ENCODE measurements at regions not wholly inside any gene's neighbourhood (a gene's known extent, or its start where the extent isn't known, plus 50 kb on each side); places are given as distances from the start of the nearest gene placed in this dataset.
"Not testable (repeated sequence)": the region's sequence is repeated elsewhere in the genome, so short reads cannot be mapped to it uniquely, and the experiment has no call there.

DNA sequence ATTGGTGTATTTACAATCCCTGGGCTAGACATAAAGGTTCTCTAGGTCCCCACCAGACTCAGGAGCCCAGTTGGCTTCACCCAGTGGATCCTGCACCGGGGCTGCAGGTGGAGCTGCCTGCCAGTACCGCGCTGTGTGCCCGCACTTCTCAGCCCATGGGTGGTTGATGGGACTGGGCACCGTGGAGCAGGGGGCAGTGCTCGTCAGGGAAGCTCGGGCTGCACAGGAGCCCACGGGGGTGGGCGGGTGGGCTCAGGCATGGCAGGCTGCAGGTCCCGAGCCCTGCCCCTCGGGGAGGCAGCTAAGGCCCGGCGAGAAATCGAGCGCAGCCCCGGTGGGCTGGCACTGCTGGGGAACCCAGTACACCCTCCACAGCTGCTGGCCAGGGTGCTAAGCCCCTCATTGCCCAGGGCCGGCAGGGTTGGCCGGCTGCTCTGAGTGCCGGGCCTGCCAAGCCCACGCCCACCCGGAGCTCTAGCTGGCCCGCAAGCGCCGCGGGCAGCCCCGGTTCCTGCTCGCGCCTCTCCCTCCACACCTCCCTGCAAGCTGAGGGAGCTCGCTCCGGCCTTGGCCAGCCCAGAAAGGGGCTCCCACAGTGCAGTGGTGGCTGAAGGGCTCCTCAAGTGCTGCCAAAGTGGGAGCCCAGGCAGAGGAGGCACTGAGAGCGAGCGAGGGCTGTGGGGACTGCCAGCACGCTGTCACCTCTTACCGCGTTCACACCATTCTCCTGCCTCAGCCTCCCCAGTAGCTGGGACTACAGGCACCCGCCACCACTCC lies 353.5 kb upstream of the HS6ST1 start:
- DNase-seq: not testable (repeated sequence)

DNA sequence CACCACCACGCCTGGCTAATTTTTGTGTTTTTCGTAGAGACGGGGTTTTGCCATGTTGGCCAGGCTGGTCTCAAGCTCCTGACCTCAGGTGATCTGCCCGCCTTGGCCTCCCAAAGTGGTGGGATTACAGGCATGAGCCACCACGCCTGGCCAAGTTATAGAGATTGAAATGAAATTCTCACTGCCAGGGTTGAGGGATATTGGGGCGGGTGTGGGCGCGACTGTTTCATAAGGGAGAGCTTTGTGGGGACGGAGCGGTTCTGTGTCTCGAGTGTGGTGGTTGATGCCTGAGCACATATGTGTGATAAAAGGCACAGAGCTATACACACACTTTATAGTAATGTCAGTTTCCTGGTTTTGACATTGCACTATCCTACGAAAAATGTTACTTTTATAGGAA lies 361.0 kb upstream of the HS6ST1 start:
- DNase-seq: not testable (repeated sequence)

DNA sequence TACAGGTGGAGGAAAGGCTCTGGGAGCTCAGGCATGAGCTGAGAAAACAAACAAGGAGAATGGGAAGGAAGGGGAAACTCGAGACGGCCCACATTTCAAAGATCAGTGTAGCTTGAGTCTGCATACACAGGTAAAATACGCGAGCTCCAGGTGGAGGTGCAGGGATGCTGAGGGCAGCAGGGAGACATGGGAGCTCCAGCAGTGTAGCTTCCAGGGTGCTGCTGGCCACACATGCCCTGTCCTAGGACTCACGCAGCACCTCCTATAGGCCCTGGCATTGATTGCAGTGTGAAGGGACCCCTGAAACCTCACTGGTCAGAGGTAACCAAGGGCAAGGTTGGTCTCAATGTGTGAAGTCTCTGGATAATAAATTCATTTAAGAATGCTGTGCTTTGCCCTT lies 362.8 kb upstream of the HS6ST1 start:
- no peak for DNase-seq

DNA sequence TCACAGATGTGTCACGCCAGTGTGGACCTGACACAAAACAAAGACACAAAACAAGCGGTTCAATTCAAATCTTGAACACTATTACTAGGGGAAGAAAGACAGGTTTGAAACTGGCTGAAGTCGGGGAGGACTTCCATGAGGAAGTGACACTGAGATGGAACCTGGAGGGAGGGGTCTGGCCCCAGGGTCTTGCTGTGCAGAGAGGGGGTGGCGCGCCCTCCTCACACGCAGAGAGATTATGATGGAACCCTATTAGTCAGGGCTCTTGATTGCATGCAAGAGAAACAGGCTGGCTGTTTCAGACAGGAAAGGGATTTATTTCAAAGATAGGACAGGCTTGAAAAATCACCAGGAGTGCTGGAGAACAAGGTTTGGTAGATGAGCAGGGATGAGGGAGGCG lies 363.6 kb upstream of the HS6ST1 start:
- no peak for DNase-seq

DNA sequence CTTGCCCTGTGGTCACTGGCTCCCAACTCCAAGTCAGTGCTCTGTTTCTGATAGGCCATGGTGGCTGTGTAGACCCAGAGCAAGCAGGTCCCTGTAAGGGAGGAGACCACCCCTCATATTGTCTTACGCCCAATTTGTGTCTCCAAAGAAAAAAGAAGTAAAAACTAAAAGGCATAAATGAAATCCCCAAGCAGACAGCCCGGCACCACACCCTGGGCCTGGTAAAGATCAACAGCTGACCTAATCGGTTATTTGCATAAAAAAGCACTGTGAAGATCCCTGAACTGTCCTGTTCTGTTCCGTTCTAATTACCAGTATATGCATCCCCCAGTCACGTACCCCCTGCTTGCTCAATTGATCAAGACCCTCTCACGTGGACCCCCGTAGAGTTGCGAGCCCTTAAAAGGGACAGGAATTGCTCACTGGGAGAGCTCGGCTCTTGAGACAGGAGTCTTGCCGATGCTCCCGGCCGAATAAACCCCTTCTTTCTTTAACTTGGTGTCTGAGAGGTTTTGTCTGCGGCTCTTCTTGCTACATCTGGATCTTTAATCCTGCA lies 364.1 kb upstream of the HS6ST1 start:
- no peak for DNase-seq

DNA sequence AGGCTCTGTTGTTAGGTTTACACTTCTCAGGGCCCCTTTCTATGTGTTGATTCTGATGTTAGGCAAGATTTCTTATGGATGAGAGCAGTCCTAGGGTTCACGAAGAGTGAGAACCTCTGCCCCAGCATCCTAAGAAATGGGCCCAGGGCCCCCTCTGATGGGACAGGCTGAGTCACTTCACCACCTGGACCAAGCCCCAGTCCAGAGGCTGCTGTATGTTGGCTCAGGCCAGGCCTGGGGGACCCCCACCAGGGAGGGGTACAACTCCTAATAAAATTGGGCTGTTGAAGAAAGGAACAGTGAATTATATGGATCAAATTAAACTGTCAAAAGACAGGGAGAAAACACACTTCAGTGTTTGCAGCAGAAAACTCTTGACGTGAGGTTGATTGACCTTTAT lies 365.9 kb upstream of the HS6ST1 start:
- no peak for DNase-seq

DNA sequence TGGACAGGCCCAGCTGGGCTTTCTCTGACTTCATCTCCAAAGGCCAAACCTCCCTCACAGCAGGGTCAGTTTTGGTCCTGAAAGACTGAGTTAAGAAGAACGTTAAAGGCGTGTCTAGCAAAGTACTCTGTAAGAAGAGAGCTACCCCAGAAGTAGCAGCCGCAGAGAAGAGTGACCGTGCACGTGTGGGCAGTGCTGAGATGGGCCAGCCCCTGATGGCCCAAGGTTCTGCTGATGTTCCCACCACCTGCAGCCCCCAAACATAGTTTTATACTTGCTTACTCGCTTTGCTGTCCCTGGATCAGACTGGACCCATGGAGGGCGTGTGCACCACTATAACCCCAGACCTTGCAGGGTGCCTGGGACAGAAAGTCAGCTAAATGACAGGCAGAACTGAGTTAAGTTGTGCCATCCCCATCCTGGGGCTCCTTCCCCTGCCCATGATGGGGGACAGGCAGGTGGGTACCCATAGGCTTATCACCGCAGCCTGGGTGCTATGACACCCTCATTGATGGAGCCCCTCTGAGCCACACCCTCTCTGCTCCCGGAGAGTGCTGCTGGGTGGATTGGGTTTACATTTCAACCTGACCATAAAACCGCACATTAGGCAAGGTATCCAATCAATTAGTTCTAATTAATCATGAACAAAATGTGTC lies 367.3 kb upstream of the HS6ST1 start:
- DNase-seq: no peak

DNA sequence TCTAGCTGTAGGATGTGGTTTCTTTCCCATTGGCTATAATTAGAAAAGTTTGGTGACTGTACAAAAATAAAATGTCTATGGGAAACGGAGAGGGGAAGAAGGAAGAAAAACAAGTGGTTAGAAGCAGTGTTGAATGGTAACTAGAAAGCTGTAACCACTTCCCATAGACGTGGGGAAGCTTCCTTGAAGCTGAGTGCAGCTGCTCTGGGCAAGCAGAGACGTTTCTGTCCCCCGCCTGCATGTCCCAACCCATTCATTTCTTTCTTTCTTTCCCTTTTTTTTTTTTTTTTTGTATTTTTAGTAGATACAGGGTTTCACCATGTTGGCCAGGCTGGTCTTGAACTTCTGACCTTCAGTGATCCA lies 367.8 kb upstream of the HS6ST1 start:
- DNase-seq: no peak

DNA sequence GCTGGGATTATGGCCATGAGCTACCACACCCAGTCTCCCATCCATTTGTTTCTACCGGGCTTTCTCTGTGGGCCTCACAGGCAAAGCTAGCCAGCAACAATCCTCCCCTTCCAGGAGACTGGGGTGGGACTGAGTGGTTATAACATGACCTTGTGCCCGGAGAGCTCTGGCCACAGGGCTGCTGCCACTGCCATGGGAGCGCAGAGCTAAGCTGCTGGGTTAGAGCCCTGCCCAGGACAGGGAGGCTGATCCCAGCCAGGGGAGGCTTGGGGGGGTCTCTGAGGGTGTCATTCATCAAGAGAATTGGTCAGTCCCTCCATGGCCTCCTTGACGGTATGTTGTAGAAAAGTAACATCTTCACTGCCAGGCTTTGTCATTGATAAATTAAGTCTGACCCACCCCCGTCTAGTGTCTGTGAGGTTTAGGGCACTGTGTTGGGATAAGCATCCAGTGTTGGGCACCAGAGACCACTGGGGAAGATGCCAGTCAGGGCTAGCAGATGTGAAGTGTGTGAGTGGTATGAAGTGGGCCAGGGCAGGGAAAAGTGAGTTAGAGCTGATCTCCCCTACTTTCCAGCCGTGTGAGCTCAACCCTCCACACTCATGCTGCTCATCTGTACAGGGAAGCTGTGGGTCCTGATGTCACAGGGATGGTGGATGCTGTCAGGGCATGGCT lies 368.4 kb upstream of the HS6ST1 start:
- no peak for DNase-seq

DNA sequence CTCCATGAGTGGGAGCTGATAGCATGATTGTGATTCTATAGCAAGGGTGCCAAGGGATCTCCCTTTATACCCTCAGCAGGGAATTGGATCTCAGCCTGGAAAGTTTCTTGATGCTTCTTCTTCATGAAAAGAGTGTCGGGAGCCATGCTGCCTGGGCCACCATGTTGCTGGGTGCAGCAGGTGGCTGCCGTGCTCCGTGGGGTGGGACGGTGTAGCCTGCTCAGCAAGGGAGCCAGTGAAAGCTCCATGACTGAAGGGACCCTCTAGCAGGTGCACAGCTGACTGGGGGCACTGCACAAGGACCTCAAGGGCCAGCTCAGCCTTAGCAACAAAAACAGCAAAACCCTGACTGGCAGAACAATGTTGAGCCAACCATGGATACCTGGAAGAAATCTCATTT lies 368.9 kb upstream of the HS6ST1 start:
- no peak for DNase-seq

DNA sequence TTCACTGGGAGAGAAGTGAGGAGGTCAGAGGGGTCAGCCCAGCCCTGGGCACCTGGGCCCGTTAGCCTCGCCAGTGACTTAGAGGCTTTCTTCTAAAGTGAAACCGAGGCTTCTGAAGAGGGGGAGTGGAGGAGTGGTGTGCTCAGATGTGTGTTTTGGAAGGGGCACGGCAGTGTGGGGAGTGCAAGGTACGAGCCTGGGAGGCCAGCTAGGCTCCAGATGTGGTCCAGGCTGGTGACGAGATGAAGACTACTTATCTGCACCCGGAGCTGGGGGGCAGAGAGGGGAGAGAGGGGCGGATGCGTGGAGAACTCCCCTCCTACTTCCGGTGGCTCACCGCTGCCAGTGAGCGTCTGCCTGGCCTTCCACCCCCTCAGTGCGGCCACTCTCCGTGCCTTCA lies 371.3 kb upstream of the HS6ST1 start:
- DNase-seq: no peak

DNA sequence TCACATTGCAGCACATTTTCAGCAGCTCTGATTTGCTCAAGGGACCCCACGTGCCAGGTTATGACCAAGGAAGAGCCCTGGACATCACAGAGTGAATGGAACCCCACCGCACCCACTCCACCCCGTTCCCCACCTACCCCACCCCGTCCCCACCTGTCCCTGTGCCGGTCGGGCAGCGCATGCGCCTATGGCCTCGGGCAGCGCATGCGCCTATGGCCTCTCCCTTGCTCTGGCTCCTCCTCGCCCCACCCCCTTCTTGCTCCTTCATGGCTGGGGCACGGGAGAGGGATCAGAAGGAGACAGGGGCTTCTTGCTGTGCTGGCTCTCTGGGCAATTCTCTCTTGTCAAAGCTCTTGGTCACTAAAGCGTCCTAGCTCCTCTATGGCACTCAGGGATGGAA lies 371.8 kb upstream of the HS6ST1 start:
- no peak for DNase-seq

DNA sequence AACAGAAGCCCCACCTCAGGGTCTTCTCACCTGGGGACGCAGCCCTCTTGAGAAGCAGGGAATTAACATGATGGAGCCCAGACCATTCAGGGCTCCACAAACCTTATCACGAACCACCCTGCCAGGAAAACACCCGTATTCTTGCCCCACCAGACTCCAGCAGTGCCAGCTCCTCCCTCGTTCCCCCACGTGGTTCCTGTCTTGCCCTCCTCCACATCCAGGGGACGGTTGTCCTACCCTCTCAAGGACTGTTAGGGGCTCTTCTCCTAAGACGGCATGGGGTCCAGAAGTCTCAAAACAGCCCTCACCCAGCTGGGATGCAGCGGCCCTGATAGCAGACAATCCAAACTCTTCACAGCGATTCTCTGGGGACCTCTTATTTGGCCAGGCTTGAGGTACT lies 372.2 kb upstream of the HS6ST1 start:
- DNase-seq: no peak

DNA sequence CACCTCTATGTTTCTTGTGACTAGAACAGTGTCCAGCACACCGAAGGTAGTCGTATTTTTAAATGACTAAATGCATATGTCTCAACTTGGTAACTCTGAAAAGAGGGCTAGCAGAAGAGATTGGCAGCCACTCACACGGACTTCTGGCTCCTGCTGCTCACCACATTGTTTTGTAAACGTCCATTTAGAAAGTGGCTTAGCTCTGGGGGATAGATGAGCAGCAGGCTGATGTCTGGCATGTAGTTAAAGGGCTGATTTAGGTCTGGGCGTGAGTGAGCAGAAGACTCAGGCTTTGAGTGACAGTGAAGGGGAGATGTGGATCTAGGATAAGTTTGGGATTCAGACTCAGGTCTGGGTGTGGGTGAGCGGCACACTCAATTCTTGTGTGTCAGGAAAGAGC lies 372.9 kb upstream of the HS6ST1 start:
- DNase-seq: no peak

DNA sequence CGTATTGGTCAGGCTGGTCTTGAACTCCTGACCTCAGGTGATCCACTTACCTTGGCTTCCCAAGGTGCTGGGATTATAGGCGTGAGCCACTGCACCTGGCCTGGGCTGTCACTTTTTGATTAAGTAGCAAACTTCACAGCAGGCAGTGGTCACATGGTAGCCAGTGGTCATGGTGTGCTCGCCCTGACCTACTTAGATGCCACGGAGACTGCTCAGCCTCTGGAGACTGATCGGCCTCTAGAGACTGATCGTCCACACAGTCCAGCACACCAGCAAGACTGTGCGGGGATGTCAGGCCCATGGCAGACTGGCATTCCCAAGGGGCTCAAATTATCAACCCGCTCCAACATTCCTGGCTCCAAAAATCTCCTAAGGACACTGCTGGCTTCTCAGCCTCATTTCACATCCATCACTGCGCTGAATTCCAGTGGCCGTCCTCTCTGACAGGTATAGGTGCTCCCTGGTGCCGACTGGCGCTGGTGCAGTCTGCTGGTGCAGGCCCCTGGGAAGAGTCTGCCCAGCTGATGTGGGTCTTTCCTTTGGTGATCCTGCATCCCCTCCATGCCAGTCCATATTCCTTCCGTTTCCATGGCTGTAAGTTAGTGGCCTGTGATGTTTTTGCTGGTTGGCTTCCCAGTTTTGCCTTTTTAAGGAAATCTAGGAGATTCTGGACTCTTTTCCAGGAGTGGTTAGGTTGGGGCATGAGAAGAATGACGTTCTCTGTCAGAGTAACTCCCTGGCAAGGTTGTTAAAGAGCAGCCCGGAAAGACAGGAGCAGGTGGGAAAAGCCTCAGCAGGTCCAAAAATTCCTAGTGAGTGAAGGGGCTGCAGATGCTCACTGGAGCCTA lies 374.5 kb upstream of the HS6ST1 start:
- no peak for DNase-seq

DNA sequence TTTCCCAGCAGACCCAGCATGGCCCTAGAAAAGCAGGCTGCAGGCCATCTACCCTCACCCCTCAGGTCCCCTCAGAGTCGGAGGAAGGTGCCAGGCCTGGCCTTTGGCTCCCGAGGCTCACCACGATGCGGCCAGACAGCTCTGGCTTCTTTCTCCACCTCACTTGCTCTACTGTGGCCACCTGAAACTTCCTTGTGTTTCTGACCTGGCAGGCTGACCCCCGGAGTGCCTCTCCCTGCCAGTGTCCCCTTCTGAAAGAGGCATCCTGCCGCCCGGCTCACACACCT lies 375.0 kb upstream of the HS6ST1 start:
- DNase-seq: no peak

DNA sequence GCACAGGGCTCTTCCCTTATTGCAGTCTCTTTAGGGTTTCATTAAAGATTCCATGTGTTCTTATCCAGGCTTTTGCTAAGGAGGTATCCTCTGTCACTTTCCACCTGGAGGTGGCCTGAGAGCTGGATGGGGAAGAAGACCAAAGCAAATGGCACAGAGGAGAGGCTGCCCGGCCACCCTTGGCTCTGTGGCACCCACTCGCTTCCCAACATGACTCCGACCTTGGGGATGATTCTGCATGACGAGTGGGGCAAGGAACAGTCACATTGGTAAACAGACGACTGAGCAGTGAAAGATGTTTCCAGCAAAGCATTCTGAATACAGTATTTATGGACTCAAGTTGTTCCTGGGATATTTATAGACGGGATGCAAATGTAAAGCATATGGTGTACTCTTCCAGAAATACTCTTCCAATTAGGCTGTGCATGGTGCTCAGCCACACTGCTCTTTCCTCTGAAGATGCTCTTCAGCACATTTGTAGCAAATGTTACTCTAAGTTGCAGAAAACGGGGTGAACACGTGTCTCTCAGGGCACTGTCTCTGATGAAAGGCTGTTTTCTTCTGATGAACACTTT lies 377.1 kb upstream of the HS6ST1 start:
- DNase-seq: no peak

DNA sequence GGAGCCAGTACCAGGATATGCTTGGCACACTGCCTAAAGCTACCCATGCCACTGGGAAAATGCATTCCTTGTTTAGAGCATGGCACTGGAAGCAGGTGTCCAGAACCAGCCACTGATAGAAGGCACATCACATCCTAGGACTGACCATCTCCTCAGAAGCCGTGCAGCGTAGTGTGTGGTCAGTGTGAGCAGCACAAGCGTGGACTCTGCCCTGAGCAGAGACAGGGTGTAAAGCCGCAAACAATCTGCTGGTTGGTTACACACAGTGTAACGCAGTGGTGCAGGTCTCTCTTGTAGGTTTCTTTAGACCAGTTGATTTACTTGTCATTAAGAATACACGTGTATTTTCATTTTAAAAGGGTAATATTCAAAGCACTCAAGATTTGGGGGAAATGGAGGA lies 377.8 kb upstream of the HS6ST1 start:
- DNase-seq: no peak

DNA sequence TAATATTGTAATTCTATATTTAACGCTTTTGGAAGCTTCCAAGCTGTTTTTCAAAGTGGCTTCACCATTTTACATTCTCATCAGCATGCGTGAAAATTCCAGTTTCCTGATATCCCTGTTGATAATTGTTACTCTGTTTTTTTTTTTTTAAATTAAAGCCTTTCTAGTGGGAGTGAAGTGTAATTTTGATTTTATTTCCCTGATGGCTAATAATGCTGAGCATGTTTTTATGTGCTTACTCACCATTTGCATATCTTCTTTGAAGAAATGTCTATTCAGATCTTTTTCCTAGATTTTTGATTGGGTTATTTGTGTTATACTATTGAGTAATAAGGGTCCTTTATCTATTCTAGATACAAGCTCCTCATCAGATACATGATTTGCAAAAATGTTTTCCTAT lies 382.8 kb upstream of the HS6ST1 start:
- DNase-seq: no peak

DNA sequence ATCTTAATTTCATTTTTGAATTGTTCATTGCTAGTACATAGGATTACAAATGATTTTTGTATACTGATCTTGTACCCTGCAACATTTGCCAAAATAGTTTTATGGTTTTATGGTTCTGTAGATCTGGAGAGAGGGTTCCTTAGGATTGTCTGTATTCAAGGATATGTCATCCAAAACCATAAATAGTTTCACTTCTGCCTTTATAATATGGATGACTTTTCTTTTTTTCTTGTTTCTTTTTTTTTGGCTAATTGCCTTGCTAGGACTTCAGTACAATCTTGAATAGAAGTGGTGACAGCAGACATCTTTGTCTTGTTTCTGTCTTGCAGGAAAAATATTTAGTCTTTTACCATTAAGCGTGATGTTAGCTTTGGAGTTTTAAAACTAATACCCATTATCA lies 383.9 kb upstream of the HS6ST1 start:
- DNase-seq: no peak

DNA sequence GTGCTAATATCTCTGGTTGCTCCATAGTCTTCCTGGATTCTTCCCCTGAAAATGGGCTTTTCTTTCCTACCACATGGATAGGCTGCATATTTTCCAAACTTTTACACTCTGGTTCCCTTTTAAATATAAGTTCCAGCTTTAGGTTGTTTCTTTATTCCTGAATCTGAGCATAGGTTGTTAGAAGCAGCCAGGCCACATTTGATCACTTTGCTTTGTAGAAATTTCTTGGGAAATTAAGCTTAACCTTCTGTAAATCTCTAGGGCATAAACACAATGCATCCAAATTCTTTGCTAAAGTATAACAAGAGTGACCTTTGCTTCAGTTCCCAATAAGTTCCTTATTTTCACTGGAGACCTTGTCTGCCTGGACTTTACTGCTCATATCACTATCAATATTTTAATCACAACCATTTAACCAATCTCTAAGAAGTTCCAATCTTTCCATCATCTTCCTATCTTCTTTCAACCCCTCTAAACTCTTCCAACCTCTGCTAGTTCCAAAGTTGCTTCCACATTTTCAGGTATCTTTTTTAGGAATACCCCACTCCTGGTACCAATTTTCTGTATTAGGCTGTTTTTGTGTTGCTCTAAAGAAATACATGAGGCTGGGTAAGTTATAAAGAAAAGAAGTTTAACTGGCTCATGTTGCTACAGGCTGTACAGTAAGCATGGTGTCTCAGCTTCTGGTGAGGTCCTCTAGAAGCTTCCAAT lies 389.6 kb upstream of the HS6ST1 start:
- no peak for DNase-seq

DNA sequence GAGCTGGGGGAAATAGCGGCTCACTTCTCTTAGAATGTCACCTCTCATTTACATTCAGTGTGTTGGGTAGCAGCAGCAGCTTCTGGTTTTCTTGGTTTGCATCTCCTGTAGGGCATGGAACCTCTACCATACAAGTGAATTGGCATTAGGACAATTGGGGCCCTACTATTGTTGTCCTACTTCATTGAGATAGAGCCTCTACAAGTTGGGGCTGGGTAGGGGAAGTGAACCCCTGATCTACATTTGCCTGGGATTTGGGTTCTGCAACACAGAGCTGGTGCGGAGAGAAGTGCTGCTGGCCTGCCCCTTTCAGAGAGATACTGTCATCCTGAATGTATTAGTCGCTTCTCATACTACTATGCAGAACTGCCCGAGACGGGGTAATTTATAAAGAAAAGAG lies 391.6 kb upstream of the HS6ST1 start:
- no peak for DNase-seq

Data from CD4-positive, alpha-beta T cell treated with Interleukin-6 for 4 hours (primary cell).